OCI-LY7 (cell line): ENCODE measurements at regions not wholly inside any gene's neighbourhood (a gene's known extent, or its start where the extent isn't known, plus 50 kb on each side); places are given as distances from the start of the nearest gene placed in this dataset.
"Not testable (repeated sequence)": the region's sequence is repeated elsewhere in the genome, so short reads cannot be mapped to it uniquely, and the experiment has no call there.

ENCODE experiments used
- EZH2phosphoT487 ChIP-seq: fragments of 200-600 bp; sonication (generic); IDR thresholded peaks from 2 replicates; pipeline ENCODE4 v1.6.1; 2018; ENCODE audit warnings: low read depth, borderline replicate concordance, mild to moderate bottlenecking, mixed run types, antibody characterized with exemption, low read length, moderate library complexity, mixed read lengths
- TF ChIP-seq, protein P1 (sequence below): fragments of 200-600 bp; sonication (generic); conservative IDR thresholded peaks from 2 replicates; pipeline ENCODE4 v1.5.1; 2014; ENCODE audit warnings: mild to moderate bottlenecking, antibody characterized with exemption, low read length, moderate library complexity, mixed read lengths

DNA sequence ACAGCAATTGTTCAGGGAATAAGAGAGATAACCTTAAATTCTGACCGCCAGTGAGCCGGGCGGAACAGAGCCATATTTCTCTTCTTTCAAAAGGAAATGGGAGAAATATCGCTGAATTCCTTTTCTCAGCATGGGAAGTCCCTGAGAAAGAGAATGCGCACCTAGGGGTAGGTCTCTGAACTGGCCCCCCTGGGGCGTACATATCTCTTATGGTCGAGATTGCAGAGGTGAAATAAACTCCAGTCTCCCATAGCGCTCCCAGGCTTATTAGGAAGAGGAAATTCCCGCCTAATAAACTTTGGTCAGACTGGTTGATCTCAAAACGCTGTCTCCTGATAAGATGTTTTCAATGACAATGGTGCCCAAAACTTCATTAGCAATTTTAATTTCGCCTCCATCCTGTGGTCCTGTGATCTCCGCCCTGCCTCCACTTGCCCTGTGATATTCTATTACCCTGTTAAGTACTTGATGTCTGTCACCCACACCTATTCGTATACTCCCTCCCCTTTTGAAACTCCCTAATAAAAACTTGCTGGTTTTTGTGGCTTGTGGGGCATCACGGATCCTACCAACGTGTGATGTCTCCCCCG, 195.8 kb upstream of the HMCN1 start:
- TF ChIP-seq, protein P1, sequence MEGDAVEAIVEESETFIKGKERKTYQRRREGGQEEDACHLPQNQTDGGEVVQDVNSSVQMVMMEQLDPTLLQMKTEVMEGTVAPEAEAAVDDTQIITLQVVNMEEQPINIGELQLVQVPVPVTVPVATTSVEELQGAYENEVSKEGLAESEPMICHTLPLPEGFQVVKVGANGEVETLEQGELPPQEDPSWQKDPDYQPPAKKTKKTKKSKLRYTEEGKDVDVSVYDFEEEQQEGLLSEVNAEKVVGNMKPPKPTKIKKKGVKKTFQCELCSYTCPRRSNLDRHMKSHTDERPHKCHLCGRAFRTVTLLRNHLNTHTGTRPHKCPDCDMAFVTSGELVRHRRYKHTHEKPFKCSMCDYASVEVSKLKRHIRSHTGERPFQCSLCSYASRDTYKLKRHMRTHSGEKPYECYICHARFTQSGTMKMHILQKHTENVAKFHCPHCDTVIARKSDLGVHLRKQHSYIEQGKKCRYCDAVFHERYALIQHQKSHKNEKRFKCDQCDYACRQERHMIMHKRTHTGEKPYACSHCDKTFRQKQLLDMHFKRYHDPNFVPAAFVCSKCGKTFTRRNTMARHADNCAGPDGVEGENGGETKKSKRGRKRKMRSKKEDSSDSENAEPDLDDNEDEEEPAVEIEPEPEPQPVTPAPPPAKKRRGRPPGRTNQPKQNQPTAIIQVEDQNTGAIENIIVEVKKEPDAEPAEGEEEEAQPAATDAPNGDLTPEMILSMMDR = not testable (repeated sequence)
- TF ChIP-seq EZH2phosphoT487 = not testable (repeated sequence)
